Hepatocyte (in vitro differentiated cells): ENCODE measurements at regions not wholly inside any gene's neighbourhood (a gene's known extent, or its start where the extent isn't known, plus 50 kb on each side); places are given as distances from the start of the nearest gene placed in this dataset.

Source experiments
- EZH2phosphoT487 ChIP-seq: fragments of 200-600 bp; sonication (generic); IDR thresholded peaks from one replicate; pipeline ENCODE4 v1.6.1; 2018; ENCODE audit warnings: antibody characterized with exemption, mild to moderate bottlenecking, low read depth, moderate library complexity; ENCODE audit not compliant: unreplicated experiment, severe bottlenecking
- TF ChIP-seq, protein P1 (sequence below): fragments of 200-600 bp; sonication (generic); IDR thresholded peaks from 2 replicates; pipeline ENCODE4 v1.5.1; 2016; ENCODE audit warnings: antibody characterized with exemption, mild to moderate bottlenecking; ENCODE audit not compliant: poor library complexity

DNA sequence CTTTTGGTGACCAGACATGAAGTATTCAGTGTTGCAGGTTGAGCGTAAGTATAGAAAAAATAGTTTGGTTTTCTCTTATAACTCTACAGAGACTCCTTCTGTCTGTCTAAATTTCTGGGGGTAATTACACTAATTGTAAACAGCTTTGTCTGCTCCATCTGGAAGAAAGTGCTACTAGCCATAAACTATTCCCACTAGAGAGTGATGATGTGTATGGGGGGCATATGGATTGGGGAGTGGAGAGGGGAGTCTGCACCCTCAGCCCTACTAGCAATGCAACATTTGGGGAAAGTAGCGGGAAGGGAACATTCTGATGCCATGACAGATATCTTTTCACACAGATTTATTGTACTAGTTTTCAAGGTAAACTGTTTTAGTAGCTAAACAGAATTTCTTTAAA lies 549.7 kb downstream of the TRIML1 start:
- TF ChIP-seq, protein P1, sequence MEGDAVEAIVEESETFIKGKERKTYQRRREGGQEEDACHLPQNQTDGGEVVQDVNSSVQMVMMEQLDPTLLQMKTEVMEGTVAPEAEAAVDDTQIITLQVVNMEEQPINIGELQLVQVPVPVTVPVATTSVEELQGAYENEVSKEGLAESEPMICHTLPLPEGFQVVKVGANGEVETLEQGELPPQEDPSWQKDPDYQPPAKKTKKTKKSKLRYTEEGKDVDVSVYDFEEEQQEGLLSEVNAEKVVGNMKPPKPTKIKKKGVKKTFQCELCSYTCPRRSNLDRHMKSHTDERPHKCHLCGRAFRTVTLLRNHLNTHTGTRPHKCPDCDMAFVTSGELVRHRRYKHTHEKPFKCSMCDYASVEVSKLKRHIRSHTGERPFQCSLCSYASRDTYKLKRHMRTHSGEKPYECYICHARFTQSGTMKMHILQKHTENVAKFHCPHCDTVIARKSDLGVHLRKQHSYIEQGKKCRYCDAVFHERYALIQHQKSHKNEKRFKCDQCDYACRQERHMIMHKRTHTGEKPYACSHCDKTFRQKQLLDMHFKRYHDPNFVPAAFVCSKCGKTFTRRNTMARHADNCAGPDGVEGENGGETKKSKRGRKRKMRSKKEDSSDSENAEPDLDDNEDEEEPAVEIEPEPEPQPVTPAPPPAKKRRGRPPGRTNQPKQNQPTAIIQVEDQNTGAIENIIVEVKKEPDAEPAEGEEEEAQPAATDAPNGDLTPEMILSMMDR = no peak
- TF ChIP-seq EZH2phosphoT487 = no peak
